ENCODE measurements at regions not wholly inside any gene's neighbourhood (a gene's known extent, or its start where the extent isn't known, plus 50 kb on each side); places are given as distances from the start of the nearest gene placed in this dataset.
"Not testable (repeated sequence)": the region's sequence is repeated elsewhere in the genome, so short reads cannot be mapped to it uniquely, and the experiment has no call there.

DNA sequence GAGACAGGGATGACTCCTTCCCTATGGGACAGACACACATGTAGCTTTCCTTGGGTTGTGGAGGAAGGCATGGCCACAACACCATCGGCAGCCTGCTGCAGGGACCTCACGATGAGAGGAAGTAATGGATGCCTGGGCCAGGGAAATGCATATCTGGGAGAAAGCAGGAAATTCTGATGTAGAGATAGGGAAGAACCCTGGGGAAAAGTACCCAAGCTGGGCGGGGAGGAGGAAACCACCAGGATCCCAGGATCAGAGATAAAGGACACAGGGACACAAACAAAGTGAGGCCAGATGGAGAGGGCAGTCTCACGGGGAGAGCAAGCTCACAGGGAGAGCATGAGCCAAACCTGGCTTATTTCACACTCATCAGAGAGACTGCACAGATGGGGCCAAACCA lies 294.7 kb upstream of the TEKT4 start:
- ATAC-seq (ENCODE audit: low read depth); H3K9me1 ChIP-seq (ENCODE audit: insufficient read depth, low read length); H3K27ac ChIP-seq (ENCODE audit: insufficient read depth, low read length); H4K91ac ChIP-seq (ENCODE audit: insufficient read depth, low read depth, low read length); DNase-seq; H2BK20ac ChIP-seq (ENCODE audit: low read depth, low read length); H3K36me3 ChIP-seq (ENCODE audit: control insufficient read depth, insufficient read depth, low read length); H3K4me1 ChIP-seq (ENCODE audit: control insufficient read depth, insufficient read depth, low read length); H3K9ac ChIP-seq (ENCODE audit: low read depth, low read length); H2BK120ac ChIP-seq (ENCODE audit: low read depth, low read length); H3K56ac ChIP-seq (ENCODE audit: extremely low read depth, insufficient read depth, low read length); H3K4ac ChIP-seq (ENCODE audit: low read depth, low read length); H3K18ac ChIP-seq (ENCODE audit: low read depth, low read length); H3K79me1 ChIP-seq (ENCODE audit: low read depth in 1 of 2, low read length in 2 of 2); H2BK15ac ChIP-seq (ENCODE audit: low read depth, low read length); dilution Hi-C loops (cut with HindIII; ENCODE audit: low sequenced_read_pairs, unreplicated experiment); H2AK9ac ChIP-seq (replicated peaks; ENCODE audit: low read depth, low read length, poor library complexity); intact Hi-C loops (cut with micrococcal nuclease); H4K5ac ChIP-seq (ENCODE audit: low read depth, low read length); H3K4me3 ChIP-seq (ENCODE audit: insufficient read depth, low read depth, low read length); H2AFZ ChIP-seq (replicated peaks; ENCODE audit: low read length, poor library complexity); CTCF ChIA-PET; H3K9me3 ChIP-seq (ENCODE audit: control insufficient read depth, insufficient read depth, low read length); H2AK5ac ChIP-seq (ENCODE audit: low read depth, low read length); H2BK5ac ChIP-seq (ENCODE audit: low read depth, low read length, poor library complexity, severe bottlenecking); H3K27me3 ChIP-seq (ENCODE audit: control insufficient read depth, insufficient read depth, low read length); BruUV-seq (replicated peaks); H4K20me1 ChIP-seq (ENCODE audit: insufficient read depth, low read length); H4K8ac ChIP-seq (ENCODE audit: low read depth in 2 of 2, low read length in 2 of 2); H3K14ac ChIP-seq (replicated peaks; ENCODE audit: low read depth, low read length); H3K23ac ChIP-seq (ENCODE audit: low read depth, low read length); in situ Hi-C loops (cut with MboI; ENCODE audit: low sequenced_read_pairs); H3K4me2 ChIP-seq (ENCODE audit: low read depth, low read length); POLR2A ChIA-PET (ENCODE audit: unreplicated experiment): not testable (repeated sequence)
- no CpG with 5 or more reads among the region's 4 CpGs for WGBS, 2 experiments (ENCODE audit: extremely low coverage in 2 of 2, insufficient read length in 1 of 2)

DNA sequence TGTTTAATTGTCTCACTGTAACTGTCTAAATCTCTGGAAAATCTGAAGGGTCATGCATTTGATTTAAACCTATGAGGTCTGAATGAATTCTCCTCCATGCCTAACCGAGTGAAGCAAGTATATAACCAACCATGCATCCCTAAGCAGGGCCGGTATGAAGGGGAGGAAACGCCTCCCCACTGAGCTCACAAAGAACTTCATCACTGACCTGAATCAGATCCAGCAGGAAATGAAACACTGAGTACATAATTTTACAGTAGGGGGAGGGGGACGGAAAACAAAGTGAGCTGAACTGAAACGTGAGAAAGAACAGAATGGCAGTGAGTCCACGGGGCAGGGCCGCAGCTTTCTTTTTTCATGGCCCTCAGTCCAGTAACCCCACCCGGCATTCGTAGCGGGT lies 294.1 kb upstream of the TEKT4 start:
- H2AK9ac ChIP-seq (replicated peaks; ENCODE audit: low read depth, low read length, poor library complexity); ATAC-seq (ENCODE audit: low read depth); H2AFZ ChIP-seq (replicated peaks; ENCODE audit: low read length, poor library complexity); dilution Hi-C loops (cut with HindIII; ENCODE audit: low sequenced_read_pairs, unreplicated experiment); H3K27me3 ChIP-seq (ENCODE audit: control insufficient read depth, insufficient read depth, low read length); H3K27ac ChIP-seq (ENCODE audit: insufficient read depth, low read length); H3K4ac ChIP-seq (ENCODE audit: low read depth, low read length); H2BK5ac ChIP-seq (ENCODE audit: low read depth, low read length, poor library complexity, severe bottlenecking); POLR2A ChIA-PET (ENCODE audit: unreplicated experiment); H2BK120ac ChIP-seq (ENCODE audit: low read depth, low read length); H3K18ac ChIP-seq (ENCODE audit: low read depth, low read length); H4K91ac ChIP-seq (ENCODE audit: insufficient read depth, low read depth, low read length); H3K14ac ChIP-seq (replicated peaks; ENCODE audit: low read depth, low read length); H3K9ac ChIP-seq (ENCODE audit: low read depth, low read length); H3K23ac ChIP-seq (ENCODE audit: low read depth, low read length); H2BK15ac ChIP-seq (ENCODE audit: low read depth, low read length); H3K9me3 ChIP-seq (ENCODE audit: control insufficient read depth, insufficient read depth, low read length); H3K56ac ChIP-seq (ENCODE audit: extremely low read depth, insufficient read depth, low read length); H3K4me1 ChIP-seq (ENCODE audit: control insufficient read depth, insufficient read depth, low read length); H4K5ac ChIP-seq (ENCODE audit: low read depth, low read length); H3K79me1 ChIP-seq (ENCODE audit: low read depth in 1 of 2, low read length in 2 of 2); intact Hi-C loops (cut with micrococcal nuclease); H4K8ac ChIP-seq (ENCODE audit: low read depth in 2 of 2, low read length in 2 of 2); H3K4me3 ChIP-seq (ENCODE audit: insufficient read depth, low read depth, low read length); H2BK20ac ChIP-seq (ENCODE audit: low read depth, low read length); H4K20me1 ChIP-seq (ENCODE audit: insufficient read depth, low read length); H2AK5ac ChIP-seq (ENCODE audit: low read depth, low read length); H3K36me3 ChIP-seq (ENCODE audit: control insufficient read depth, insufficient read depth, low read length); CTCF ChIA-PET; BruUV-seq (replicated peaks); in situ Hi-C loops (cut with MboI; ENCODE audit: low sequenced_read_pairs); DNase-seq; H3K4me2 ChIP-seq (ENCODE audit: low read depth, low read length); H3K9me1 ChIP-seq (ENCODE audit: insufficient read depth, low read length): not testable (repeated sequence)
- no CpG with 5 or more reads among the region's 10 CpGs for WGBS, 2 experiments (ENCODE audit: extremely low coverage in 2 of 2, insufficient read length in 1 of 2)
